Neural crest cell (in vitro differentiated cells): ENCODE measurements at regions not wholly inside any gene's neighbourhood (a gene's known extent, or its start where the extent isn't known, plus 50 kb on each side); places are given as distances from the start of the nearest gene placed in this dataset.

Experiments used
- DNase-seq: peaks from one replicate; pipeline ENCODE4 v3.0.0; 2021; ENCODE audit warnings: low read depth, mixed read lengths, low spot score
- H3K27ac Mint-ChIP-seq: one replicate; pipeline ENCODE4 v1.8.0; 2021; ENCODE audit warnings: mild to moderate bottlenecking, mixed read lengths; ENCODE audit not compliant: unreplicated experiment
- H3K27me3 Mint-ChIP-seq: 2 replicates; pipeline ENCODE4 v1.8.0; 2021; ENCODE audit warnings: low read depth, mild to moderate bottlenecking, mixed read lengths
- H3K36me3 Mint-ChIP-seq: 2 replicates; pipeline ENCODE4 v1.8.0; 2021; ENCODE audit warnings: low read depth, mild to moderate bottlenecking, mixed read lengths
- H3K4me1 Mint-ChIP-seq: 2 replicates; pipeline ENCODE4 v1.8.0; 2021; ENCODE audit warnings: mixed read lengths
- H3K4me3 Mint-ChIP-seq: one replicate; pipeline ENCODE4 v1.8.0; 2021; ENCODE audit warnings: mild to moderate bottlenecking, mixed read lengths
- H3K9me3 Mint-ChIP-seq: 2 replicates; pipeline ENCODE4 v1.8.0; 2021; ENCODE audit warnings: mixed read lengths
- CTCF ChIP-seq: fragments of 200-600 bp; sonication (generic); conservative IDR thresholded peaks from 2 replicates; pipeline ENCODE4 v1.5.0; 2021; ENCODE audit warnings: antibody characterized with exemption, mild to moderate bottlenecking

GRCh38 chr9:18261181-18261580, 212.8 kb upstream of the ADAMTSL1 start:
- peaks cover 6% of the 10 kb centered on the region for H3K4me1 Mint-ChIP-seq
- H3K27me3 Mint-ChIP-seq, result no peaks in the 10 kb centered on the region
- no peak for DNase-seq
- H3K9me3 Mint-ChIP-seq, result no peaks in the 10 kb centered on the region
- peaks cover 2% of the 10 kb centered on the region for H3K36me3 Mint-ChIP-seq
- no peak overlapping the region for H3K4me3 Mint-ChIP-seq
- H3K27ac Mint-ChIP-seq, result no peak overlapping the region
- no peak for TF ChIP-seq CTCF

- H3K36me3 Mint-ChIP-seq, result peaks cover 2% of the 10 kb centered on the region
- TF ChIP-seq CTCF, result no peak
- no peaks in the 10 kb centered on the region for H3K9me3 Mint-ChIP-seq
- no peak for DNase-seq
- no peak overlapping the region for H3K27ac Mint-ChIP-seq
- no peak overlapping the region for H3K4me3 Mint-ChIP-seq
- H3K27me3 Mint-ChIP-seq, result no peaks in the 10 kb centered on the region
- peaks cover 11% of the 10 kb centered on the region for H3K4me1 Mint-ChIP-seq
These were observed 210.6 kb upstream of the ADAMTSL1 start for GRCh38 chr9:18263377-18263776.

GRCh38 chr9:18268381-18268780, 205.6 kb upstream of the ADAMTSL1 start:
- Mint-ChIP-seq H3K4me3 (peak overlapping the region; percentile 33), H3K4me1 (peaks cover 23% of the 10 kb centered on the region), H3K36me3 (peaks cover 7% of the 10 kb centered on the region), H3K27me3 (no peaks in the 10 kb centered on the region), H3K27ac (peak overlapping the region; percentile 89), H3K9me3 (peaks cover 9% of the 10 kb centered on the region)
- no peak for DNase-seq
- TF ChIP-seq CTCF, result no peak

- Mint-ChIP-seq H3K4me3 (no peak overlapping the region), H3K27ac (no peak overlapping the region), H3K36me3 (peaks cover 13% of the 10 kb centered on the region), H3K9me3 (peaks cover 14% of the 10 kb centered on the region), H3K27me3 (no peaks in the 10 kb centered on the region), H3K4me1 (peaks cover 23% of the 10 kb centered on the region)
- DNase-seq, result no peak
- no peak for TF ChIP-seq CTCF
These were observed 204.4 kb upstream of the ADAMTSL1 start for GRCh38 chr9:18269561-18269960.

GRCh38 chr9:18274693-18275092, 199.3 kb upstream of the ADAMTSL1 start:
- Mint-ChIP-seq H3K4me3 (no peak overlapping the region), H3K4me1 (peaks cover 6% of the 10 kb centered on the region), H3K27ac (no peak overlapping the region), H3K27me3 (no peaks in the 10 kb centered on the region), H3K9me3 (peaks cover 27% of the 10 kb centered on the region), H3K36me3 (peaks cover 16% of the 10 kb centered on the region)
- no peak for TF ChIP-seq CTCF
- no peak for DNase-seq
